ENCODE measurements at regions not wholly inside any gene's neighbourhood (a gene's known extent, or its start where the extent isn't known, plus 50 kb on each side); places are given as distances from the start of the nearest gene placed in this dataset.
A peak's percentile ranks its signal among the peaks of the same experiment; 100 is the strongest.

- FAIRE-seq = peak; percentile 39
- TF ChIP-seq, protein P1, sequence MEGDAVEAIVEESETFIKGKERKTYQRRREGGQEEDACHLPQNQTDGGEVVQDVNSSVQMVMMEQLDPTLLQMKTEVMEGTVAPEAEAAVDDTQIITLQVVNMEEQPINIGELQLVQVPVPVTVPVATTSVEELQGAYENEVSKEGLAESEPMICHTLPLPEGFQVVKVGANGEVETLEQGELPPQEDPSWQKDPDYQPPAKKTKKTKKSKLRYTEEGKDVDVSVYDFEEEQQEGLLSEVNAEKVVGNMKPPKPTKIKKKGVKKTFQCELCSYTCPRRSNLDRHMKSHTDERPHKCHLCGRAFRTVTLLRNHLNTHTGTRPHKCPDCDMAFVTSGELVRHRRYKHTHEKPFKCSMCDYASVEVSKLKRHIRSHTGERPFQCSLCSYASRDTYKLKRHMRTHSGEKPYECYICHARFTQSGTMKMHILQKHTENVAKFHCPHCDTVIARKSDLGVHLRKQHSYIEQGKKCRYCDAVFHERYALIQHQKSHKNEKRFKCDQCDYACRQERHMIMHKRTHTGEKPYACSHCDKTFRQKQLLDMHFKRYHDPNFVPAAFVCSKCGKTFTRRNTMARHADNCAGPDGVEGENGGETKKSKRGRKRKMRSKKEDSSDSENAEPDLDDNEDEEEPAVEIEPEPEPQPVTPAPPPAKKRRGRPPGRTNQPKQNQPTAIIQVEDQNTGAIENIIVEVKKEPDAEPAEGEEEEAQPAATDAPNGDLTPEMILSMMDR (IDR thresholded peaks at IDR 0.05; ENCODE audit: insufficient read depth, low read depth, low read length) = no peak
- no peak for TF ChIP-seq EZH2 (IDR thresholded peaks at IDR 0.05; ENCODE audit: insufficient read depth, low read length)
Observed at GRCh38 chrX:42077675-42078074, 154.3 kb upstream of the CASK start.

DNA sequence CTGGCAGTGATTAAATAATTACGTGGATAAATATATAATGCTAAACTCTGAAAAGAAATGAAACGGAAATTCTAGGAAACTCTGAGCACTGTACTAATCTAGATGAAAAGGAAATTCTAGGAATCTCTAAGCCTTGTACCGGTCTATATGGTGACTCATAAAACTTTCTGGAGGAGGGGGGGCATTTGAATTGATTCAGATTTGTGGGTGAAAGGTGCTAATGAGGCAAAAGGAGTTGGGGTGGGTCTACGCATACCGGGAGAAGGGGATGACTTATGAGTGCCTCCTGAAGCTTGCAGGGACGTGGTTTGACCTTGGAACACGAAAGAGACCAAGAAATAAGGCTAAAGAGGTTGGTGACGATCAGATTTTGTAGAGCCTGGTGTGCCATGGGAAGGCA, 151.7 kb upstream of the CASK start:
- Mint-ChIP-seq H3K4me3 (ENCODE audit: unreplicated experiment) (no peak overlapping the region), H3K9me3 (ENCODE audit: unreplicated experiment) (peaks cover 3% of the 10 kb centered on the region)

More at GRCh38 chrX:42077675-42078074, 154.3 kb upstream of the CASK start:
- Histone ChIP-seq H3K9me3 (ENCODE audit: insufficient read depth, low read depth, low read length) (no peaks in the 10 kb centered on the region), H3K27ac (ENCODE audit: low read depth, low read length) (no peak overlapping the region), H3K4me3 (ENCODE audit: insufficient read depth, low read depth, low read length) (no peak overlapping the region), H2AFZ (ENCODE audit: low read depth, low read length) (no peak overlapping the region), H3K27me3 (ENCODE audit: insufficient read depth, low read length) (no peaks in the 10 kb centered on the region), H3K9ac (ENCODE audit: low read length) (no peak overlapping the region), H3K36me3 (ENCODE audit: insufficient read depth, low read length) (no peaks in the 10 kb centered on the region), H3K4me1 (ENCODE audit: insufficient read depth, low read length) (no peaks in the 10 kb centered on the region), H3K4me2 (ENCODE audit: low read length) (no peak overlapping the region), H3K79me2 (ENCODE audit: insufficient read depth, low read length) (no peaks in the 10 kb centered on the region), H4K20me1 (ENCODE audit: insufficient read depth, low read length) (no peaks in the 10 kb centered on the region)
- Mint-ChIP-seq H3K9me3 (ENCODE audit: unreplicated experiment) (peaks cover 3% of the 10 kb centered on the region), H3K36me3 (ENCODE audit: low read depth, unreplicated experiment) (no peaks in the 10 kb centered on the region), H3K4me3 (ENCODE audit: unreplicated experiment) (no peak overlapping the region), H3K4me1 (ENCODE audit: low read depth, unreplicated experiment) (no peaks in the 10 kb centered on the region), H3K27ac (ENCODE audit: unreplicated experiment) (no peak overlapping the region), H3K27me3 (ENCODE audit: low read depth, unreplicated experiment) (peaks cover 2% of the 10 kb centered on the region)
- no peak for DNase-seq (ENCODE audit: low read depth)

GRCh38 chrX:42073448-42073847, 150.1 kb upstream of the CASK start:
- peaks cover 3% of the 10 kb centered on the region for H3K9me3 Mint-ChIP-seq (ENCODE audit: unreplicated experiment)
- H3K27me3 Mint-ChIP-seq (ENCODE audit: low read depth, unreplicated experiment) = peaks cover 5% of the 10 kb centered on the region
- H3K4me1 Mint-ChIP-seq (ENCODE audit: low read depth, unreplicated experiment) = no peaks in the 10 kb centered on the region
- no peak overlapping the region for H2AFZ ChIP-seq (ENCODE audit: low read depth, low read length)
- no peak for FAIRE-seq
- no peaks in the 10 kb centered on the region for H3K4me1 ChIP-seq (ENCODE audit: insufficient read depth, low read length)
- H3K9ac ChIP-seq (ENCODE audit: low read length) = no peak overlapping the region
- no peaks in the 10 kb centered on the region for H3K36me3 Mint-ChIP-seq (ENCODE audit: low read depth, unreplicated experiment)
- H3K79me2 ChIP-seq (ENCODE audit: insufficient read depth, low read length) = no peaks in the 10 kb centered on the region
- H3K27me3 ChIP-seq (ENCODE audit: insufficient read depth, low read length) = no peaks in the 10 kb centered on the region
- no peaks in the 10 kb centered on the region for H3K9me3 ChIP-seq (ENCODE audit: insufficient read depth, low read depth, low read length)
- no peak overlapping the region for H3K27ac Mint-ChIP-seq (ENCODE audit: unreplicated experiment)
- TF ChIP-seq, protein P1 (IDR thresholded peaks at IDR 0.05; ENCODE audit: insufficient read depth, low read depth, low read length) = no peak
- TF ChIP-seq EZH2 (IDR thresholded peaks at IDR 0.05; ENCODE audit: insufficient read depth, low read length) = no peak
- no peak overlapping the region for H3K27ac ChIP-seq (ENCODE audit: low read depth, low read length)
- H3K36me3 ChIP-seq (ENCODE audit: insufficient read depth, low read length) = no peaks in the 10 kb centered on the region
- no peak overlapping the region for H3K4me2 ChIP-seq (ENCODE audit: low read length)
- no peak for DNase-seq (ENCODE audit: low read depth)
- H4K20me1 ChIP-seq (ENCODE audit: insufficient read depth, low read length) = no peaks in the 10 kb centered on the region
- H3K4me3 Mint-ChIP-seq (ENCODE audit: unreplicated experiment) = no peak overlapping the region
- H3K4me3 ChIP-seq (ENCODE audit: insufficient read depth, low read depth, low read length) = no peak overlapping the region

More for the DNA sequence above, 151.7 kb upstream of the CASK start:
- FAIRE-seq = no peak
- Histone ChIP-seq H3K27ac (ENCODE audit: low read depth, low read length) (no peak overlapping the region), H3K4me1 (ENCODE audit: insufficient read depth, low read length) (no peaks in the 10 kb centered on the region), H3K36me3 (ENCODE audit: insufficient read depth, low read length) (no peaks in the 10 kb centered on the region), H2AFZ (ENCODE audit: low read depth, low read length) (no peak overlapping the region), H3K9ac (ENCODE audit: low read length) (no peak overlapping the region), H4K20me1 (ENCODE audit: insufficient read depth, low read length) (no peaks in the 10 kb centered on the region), H3K9me3 (ENCODE audit: insufficient read depth, low read depth, low read length) (no peaks in the 10 kb centered on the region), H3K27me3 (ENCODE audit: insufficient read depth, low read length) (no peaks in the 10 kb centered on the region), H3K4me3 (ENCODE audit: insufficient read depth, low read depth, low read length) (no peak overlapping the region), H3K79me2 (ENCODE audit: insufficient read depth, low read length) (no peaks in the 10 kb centered on the region), H3K4me2 (ENCODE audit: low read length) (no peak overlapping the region)
- TF ChIP-seq EZH2 (IDR thresholded peaks at IDR 0.05; ENCODE audit: insufficient read depth, low read length) = no peak
- TF ChIP-seq, protein P1 (IDR thresholded peaks at IDR 0.05; ENCODE audit: insufficient read depth, low read depth, low read length) = no peak
- no peak overlapping the region for H3K27ac Mint-ChIP-seq (ENCODE audit: unreplicated experiment)
- no peak for DNase-seq (ENCODE audit: low read depth)
- H3K4me1 Mint-ChIP-seq (ENCODE audit: low read depth, unreplicated experiment) = no peaks in the 10 kb centered on the region
- H3K36me3 Mint-ChIP-seq (ENCODE audit: low read depth, unreplicated experiment) = no peaks in the 10 kb centered on the region
- H3K27me3 Mint-ChIP-seq (ENCODE audit: low read depth, unreplicated experiment) = peaks cover 4% of the 10 kb centered on the region
